HG02852 (cell line): ENCODE measurements at regions not wholly inside any gene's neighbourhood (a gene's known extent, or its start where the extent isn't known, plus 50 kb on each side); places are given as distances from the start of the nearest gene placed in this dataset.
A peak's percentile ranks its signal among the peaks of the same experiment; 100 is the strongest.

ENCODE experiments used
- ATAC-seq: cut with Tn5 transposase; IDR thresholded peaks from one replicate; pipeline ENCODE4 v1.9.1; 2021; ENCODE audit warnings: mild to moderate bottlenecking, moderate library complexity; ENCODE audit not compliant: unreplicated experiment

DNA sequence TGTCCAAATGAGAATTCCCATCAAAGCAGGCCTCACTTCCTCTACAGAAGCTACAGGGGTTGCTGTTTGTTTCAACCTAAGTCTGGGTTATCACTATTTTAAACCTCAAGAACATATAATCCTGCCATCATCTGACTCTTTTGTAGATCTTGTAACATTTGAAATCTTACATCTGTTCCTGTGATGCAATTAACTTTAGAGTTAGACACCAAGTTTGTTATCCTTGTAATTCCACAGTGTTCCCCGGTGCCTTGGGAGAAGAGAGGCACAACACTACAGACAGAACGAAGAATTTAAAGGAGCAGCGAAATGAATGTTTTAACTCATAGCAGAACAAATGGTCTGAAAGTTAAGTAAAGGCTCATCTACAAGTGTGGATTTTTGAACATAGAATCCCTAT lies 116.1 kb downstream of the UCHL5 start:
- no peak for ATAC-seq

DNA sequence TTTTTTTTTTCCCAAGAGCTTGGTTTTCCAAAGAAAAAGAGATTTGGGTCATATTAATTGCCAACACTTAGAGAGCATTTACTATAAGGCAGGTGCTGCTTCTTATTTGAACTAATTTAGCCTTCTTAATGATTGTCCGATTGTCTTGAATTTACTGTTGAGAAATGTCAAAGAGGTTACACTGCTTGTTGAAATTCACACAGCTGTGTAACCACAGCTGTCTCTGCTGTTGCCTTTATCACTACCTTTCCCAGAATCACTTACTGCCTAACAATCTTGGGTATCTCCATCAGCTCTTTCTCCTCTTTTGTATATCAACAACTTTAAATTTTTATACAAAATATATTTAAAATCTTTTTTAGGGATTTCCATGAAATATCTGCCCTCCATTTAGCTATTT lies 115.6 kb downstream of the UCHL5 start:
- no peak for ATAC-seq

DNA sequence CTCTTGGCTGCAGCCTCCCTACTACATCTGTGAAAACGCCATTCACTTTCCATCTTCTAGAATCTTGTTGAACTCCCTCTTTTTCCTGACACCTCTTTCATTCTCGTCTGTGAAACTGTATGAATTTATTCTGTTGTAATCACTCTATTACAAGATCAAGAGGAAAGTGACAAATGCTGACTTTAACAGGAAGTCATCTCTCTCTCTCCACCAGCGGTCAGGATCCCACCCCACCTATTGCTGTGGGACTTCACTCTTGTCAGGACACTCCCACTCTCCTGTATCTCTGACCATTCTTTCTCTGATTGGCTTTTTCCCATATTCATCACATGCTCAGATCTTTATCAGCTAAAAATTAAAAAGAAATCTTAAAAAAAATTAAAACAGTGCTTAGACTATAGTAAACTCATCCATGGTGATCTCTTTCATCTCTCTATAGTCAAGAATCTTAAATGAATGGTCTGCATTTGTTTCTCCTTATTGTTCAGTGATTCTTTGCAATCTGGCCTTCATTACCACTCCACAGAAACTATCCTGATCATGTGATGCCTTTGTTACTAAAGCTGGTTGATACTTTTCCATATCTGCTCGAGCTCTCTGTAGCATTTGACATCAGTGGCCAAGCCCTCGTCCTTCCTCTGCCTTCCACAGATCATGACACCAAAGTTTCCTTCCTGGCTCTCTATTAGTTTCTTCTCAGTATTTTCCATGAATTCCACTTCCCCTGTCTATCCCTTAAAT lies 113.6 kb downstream of the UCHL5 start:
- ATAC-seq, result no peak

DNA sequence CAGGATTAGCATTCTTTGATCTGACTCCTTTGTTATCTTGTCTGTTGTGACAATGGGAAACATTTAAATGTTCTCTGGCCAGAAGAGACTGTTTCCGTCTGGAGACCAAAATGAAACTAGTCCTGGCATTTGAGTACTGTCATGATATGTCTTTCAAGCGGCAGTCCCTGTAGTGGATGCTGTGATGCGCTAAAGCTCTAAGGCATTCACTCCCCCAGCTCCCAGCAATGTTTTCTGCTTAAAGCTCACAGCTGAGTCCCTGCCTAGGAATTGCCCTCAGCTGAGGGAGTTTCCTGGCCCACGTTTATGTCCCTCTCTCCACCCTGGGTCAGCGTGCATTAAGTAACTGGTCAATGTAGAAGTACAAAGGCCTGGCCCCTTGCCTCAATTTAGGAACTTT lies 109.4 kb downstream of the UCHL5 start:
- no peak for ATAC-seq

DNA sequence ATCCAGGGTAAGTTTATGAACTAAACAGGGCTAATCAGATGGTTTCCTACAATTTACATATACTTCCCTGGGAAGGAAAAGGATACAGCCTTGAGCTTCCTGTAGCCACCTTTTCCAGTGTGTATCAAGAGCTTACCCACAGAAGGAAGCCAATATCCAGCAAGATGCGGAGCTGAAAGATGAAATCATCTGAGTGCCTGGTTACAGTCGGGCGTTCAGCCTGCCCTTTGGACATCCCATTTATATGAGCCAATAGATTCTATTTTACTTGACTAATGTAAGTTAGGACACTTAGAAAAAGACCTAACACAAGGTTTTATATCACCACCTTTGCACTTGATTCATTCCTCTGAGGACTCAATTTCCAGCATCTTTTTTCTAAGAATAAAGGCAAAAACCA lies 108.2 kb downstream of the UCHL5 start:
- no peak for ATAC-seq

DNA sequence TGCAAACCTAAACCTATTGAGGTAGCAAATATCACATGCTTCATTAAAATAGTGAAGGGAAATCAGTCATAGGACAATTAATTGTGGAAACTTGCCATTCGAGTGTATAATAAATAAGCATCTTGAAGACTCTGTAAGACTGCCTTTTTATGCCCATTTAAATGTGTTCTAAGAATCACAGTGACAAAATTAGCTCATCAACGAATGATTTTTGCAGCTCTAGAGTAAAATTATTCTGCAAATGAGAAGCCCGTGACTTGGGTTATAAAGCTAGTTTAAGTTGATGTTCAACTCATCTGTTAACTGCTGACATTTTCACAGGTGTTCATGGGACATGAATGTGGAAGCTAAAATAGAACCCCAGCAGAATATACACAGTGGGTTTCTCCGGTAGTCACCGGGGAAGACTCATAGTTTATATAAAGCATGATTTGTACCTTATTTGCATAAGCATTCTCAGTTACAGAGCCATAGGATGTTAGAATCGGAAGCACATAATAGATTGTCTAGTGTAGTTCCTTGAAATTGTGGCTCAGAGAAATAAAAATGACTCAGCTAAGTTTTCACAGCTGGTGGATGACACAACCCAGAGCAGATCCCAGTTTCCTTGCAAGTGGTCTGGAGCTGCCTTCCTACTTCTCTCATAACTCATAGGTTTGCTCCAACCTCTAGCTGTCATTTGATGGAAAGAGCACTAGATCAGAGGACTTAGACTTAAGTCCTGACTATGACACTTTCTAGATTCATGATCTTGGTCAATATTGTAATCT lies 107.3 kb downstream of the UCHL5 start:
- peak; percentile 97 for ATAC-seq

DNA sequence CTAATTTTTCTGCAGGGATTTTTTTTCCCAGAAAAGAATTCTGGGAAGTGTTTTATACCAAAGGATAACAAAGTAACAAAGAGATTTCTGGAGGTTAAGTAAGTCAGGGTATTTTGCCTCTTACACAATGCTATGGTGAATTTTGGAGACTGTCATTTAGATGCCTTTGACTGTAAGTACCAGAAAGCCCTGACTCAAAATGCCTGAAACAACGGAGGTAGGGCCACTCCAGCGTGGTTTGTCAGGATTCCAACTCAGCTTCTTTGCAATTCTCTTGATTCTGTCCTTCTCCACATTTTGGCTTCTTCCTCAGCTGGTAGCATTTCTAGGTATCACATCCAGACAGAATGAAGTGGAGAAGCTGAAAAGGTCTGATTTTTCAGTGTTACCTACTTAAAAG lies 106.5 kb downstream of the UCHL5 start:
- no peak for ATAC-seq

DNA sequence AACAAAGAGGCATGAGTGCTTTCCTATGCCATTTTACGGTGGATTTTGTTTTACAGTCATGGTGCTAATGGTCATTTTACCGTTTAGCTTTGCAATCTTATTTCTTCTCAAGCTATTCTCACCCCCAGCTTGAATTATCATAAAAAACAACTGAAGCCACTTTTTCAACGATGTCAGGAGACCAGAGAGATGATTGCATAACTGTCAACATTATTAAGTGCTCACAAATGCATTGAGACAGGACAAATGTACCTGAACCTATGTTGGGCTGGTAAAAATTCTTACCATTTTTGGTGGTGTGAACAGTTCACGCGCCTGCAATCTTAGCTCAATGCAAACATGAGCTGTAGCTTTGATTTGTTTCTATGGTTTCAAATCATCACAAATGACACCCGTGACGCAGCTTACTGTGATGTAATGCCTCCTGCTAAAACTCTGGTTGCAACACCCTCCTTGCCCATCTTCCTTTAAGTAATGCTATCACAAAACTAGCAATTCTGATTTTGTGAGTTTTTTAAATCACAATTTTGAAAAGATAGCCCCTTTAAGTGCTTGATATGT lies 104.4 kb downstream of the UCHL5 start:
- no peak for ATAC-seq

DNA sequence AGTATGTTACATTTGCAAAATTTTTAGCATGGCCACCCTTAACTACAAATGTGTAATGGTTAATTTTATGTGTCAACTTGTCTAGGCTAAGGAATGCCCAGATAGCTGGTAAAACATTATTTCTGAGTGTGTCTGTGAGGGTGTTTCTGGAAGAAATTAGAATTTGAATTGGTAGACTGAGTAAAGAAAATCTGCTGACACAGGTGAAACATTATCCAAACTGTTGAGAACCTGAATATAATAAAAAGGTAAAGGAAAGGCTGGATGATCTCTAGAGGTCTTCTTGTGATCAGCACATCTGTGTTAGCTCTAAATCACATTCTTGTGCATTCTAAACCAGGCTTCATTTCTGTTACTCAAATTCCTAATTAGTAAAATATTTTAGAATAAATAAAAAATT lies 100.8 kb downstream of the UCHL5 start:
- ATAC-seq, result no peak

DNA sequence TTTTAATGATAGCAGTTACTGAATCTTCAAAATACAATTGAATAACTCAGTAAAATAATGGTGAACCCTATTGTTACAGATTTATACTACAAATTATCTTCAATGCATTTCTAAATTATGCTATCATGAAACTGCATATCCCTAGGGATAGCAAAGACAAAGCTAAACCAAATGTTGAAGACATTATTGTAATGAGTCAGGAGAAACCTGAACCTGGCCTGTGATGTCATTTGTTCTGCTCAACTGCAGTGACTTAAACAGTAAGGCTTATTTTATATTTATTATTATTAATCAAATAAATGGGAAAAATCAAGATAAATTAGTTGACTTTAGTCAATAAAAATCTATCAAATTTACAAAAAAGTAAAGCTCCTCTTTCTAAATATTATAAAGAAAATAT lies 100.3 kb downstream of the UCHL5 start:
- no peak for ATAC-seq

DNA sequence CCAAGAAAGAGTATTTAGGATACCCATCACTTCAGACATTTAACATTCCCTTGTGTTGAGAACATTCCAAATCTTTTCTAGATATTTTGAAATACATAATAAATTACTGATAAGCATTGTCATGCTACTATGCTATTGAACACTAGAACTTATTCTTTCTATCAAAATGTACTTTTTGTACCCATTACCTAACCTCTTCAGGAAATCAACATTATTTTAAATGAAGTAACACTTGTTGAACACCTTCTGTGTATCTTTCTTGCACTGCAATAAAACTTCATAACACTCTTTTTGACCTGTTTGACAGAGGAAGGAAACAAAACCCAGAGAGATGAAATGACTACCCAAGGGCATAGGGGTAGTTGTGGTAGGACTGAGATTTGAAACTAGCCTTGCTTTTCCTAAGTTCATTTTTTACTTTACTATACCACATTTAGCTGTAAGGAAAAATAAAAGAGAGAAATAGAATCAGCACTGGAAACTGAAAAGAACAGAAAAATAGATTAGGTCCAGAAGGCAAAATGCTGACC lies 99.4 kb downstream of the UCHL5 start:
- ATAC-seq, result peak; percentile 56
